KMS-11 (cell line): ENCODE measurements at regions not wholly inside any gene's neighbourhood (a gene's known extent, or its start where the extent isn't known, plus 50 kb on each side); places are given as distances from the start of the nearest gene placed in this dataset.

Source experiments
- H2AFZ ChIP-seq: fragments of 200-600 bp; sonication (generic); 2 replicates; pipeline ENCODE4 v1.6.1; 2016; ENCODE audit warnings: antibody characterized with exemption, mixed run types, low read depth
- H3K27ac ChIP-seq: fragments of 200-600 bp; sonication (generic); 2 replicates; pipeline ENCODE4 v1.6.1; 2016; ENCODE audit warnings: mild to moderate bottlenecking, mixed run types
- H3K27me3 ChIP-seq: fragments of 200-600 bp; sonication (generic); 2 replicates; pipeline ENCODE4 v1.6.1; 2017; ENCODE audit warnings: mild to moderate bottlenecking, low read depth, mixed run types, moderate library complexity; ENCODE audit not compliant: insufficient read depth
- H3K36me3 ChIP-seq: fragments of 200-600 bp; sonication (generic); 2 replicates; pipeline ENCODE4 v1.6.1; 2017; ENCODE audit warnings: mild to moderate bottlenecking, mixed run types; ENCODE audit not compliant: insufficient read depth
- H3K4me1 ChIP-seq: fragments of 200-600 bp; sonication (generic); 2 replicates; pipeline ENCODE4 v1.6.1; 2016; ENCODE audit warnings: mild to moderate bottlenecking, low read depth, mixed run types; ENCODE audit not compliant: poor library complexity, severe bottlenecking
- H3K4me2 ChIP-seq: fragments of 200-600 bp; sonication (generic); 2 replicates; pipeline ENCODE4 v1.7.0; 2016; ENCODE audit warnings: mild to moderate bottlenecking, mixed run types
- H3K4me3 ChIP-seq: fragments of 200-600 bp; sonication (generic); IDR thresholded peaks from 2 replicates; pipeline ENCODE4 v1.6.1; 2017; ENCODE audit warnings: low read depth, low read length, mixed read lengths; ENCODE audit not compliant: insufficient read depth
- H3K79me2 ChIP-seq: fragments of 200-600 bp; sonication (generic); 2 replicates; pipeline ENCODE4 v1.6.1; 2016; ENCODE audit warnings: low read depth, mixed run types; ENCODE audit not compliant: insufficient read depth
- H3K9ac ChIP-seq: fragments of 200-600 bp; sonication (generic); 2 replicates; pipeline ENCODE4 v1.6.1; 2016; ENCODE audit warnings: mild to moderate bottlenecking, mixed run types
- H4K20me1 ChIP-seq: fragments of 200-600 bp; sonication (generic); 2 replicates; pipeline ENCODE4 v1.6.1; 2016; ENCODE audit warnings: mild to moderate bottlenecking, mixed run types; ENCODE audit not compliant: insufficient read depth
- CTCF ChIP-seq: fragments of 200-600 bp; sonication (generic); conservative IDR thresholded peaks from 2 replicates; pipeline ENCODE4 v1.6.1; 2017; ENCODE audit warnings: low read depth, mild to moderate bottlenecking, antibody characterized with exemption, low read length, moderate library complexity, mixed read lengths

DNA sequence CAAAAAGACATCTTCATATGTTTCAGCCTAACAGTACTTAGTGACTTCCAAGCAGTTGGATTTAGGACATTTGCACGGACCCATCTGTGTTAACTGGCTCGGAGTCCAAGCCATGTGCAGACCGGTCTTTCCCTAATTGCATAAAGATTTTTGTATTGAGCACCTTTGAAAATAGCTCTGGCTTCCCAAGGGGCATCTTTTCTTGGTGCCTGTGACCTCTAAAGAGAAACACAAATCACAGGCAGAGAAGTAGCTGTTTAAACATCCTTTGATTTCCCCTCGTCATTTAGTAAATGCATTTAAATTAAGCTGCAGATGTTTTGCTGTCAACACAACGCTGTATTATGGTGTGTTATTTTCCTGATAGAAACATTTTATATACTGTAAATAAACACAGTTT lies 288.2 kb upstream of the SALL1 start:
- no peaks in the 10 kb centered on the region for H4K20me1 ChIP-seq
- H3K27me3 ChIP-seq: no peaks in the 10 kb centered on the region
- H3K4me3 ChIP-seq: no peak overlapping the region
- no peak overlapping the region for H2AFZ ChIP-seq
- no peaks in the 10 kb centered on the region for H3K4me1 ChIP-seq
- TF ChIP-seq CTCF: no peak
- H3K9ac ChIP-seq: no peak overlapping the region
- no peaks in the 10 kb centered on the region for H3K36me3 ChIP-seq
- no peaks in the 10 kb centered on the region for H3K79me2 ChIP-seq
- H3K27ac ChIP-seq: no peak overlapping the region
- no peak overlapping the region for H3K4me2 ChIP-seq

DNA sequence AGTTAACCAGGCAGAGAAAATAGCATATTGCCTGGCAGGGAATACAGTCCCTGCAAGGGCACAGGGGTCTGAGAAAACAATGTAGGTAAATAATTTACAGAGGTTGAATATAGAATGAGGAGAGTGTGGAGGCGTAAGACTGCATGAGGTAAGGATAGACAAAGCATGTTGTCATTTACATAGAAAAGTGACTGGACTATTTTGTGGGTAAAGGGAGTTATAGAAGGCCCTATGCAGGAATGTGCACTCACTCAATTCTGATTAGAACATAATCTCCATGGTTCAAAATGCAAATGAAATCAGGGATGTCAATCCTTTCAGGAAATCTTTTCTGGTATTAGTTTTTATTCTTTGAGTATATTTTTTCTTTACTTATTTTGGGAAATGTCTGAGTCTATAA lies 285.7 kb upstream of the SALL1 start:
- Histone ChIP-seq H2AFZ (no peak overlapping the region), H3K4me3 (no peak overlapping the region), H3K27ac (no peak overlapping the region), H3K36me3 (no peaks in the 10 kb centered on the region), H3K4me2 (no peak overlapping the region), H3K4me1 (no peaks in the 10 kb centered on the region), H3K27me3 (no peaks in the 10 kb centered on the region), H4K20me1 (no peaks in the 10 kb centered on the region), H3K9ac (no peak overlapping the region), H3K79me2 (no peaks in the 10 kb centered on the region)
- no peak for TF ChIP-seq CTCF

DNA sequence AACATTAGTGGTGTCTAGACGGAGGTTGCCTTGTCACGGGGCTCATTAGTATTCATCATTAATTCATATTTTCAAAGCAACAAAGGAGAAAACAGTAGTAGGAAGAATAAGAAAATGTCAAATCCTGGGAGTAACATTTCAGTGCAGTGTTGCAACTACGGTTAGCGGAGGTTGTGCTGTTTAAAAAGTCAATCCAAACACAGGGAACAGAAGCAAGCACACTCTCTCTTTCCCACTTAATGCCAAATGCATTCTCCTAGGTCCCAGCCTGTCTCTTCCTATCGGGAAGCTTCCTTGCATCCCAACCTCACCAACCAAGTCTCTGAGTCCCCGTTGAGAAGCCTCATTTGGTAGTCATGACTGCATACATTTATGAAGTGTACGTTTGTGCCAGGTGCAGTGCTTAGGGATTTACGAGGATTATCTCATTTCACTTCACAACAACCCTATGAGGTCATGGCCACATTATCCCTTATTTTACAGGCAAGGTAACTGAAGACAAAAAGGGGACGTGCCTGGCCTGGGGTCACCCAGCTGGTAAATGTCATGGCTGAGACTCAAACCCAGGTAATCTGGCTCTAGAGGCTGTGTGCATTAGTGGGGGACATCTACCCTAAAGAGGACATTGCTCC lies 283.6 kb upstream of the SALL1 start:
- no peaks in the 10 kb centered on the region for H3K27me3 ChIP-seq
- H3K4me2 ChIP-seq: no peak overlapping the region
- no peak overlapping the region for H3K27ac ChIP-seq
- H3K9ac ChIP-seq: no peak overlapping the region
- no peak for TF ChIP-seq CTCF
- H3K36me3 ChIP-seq: no peaks in the 10 kb centered on the region
- no peaks in the 10 kb centered on the region for H3K79me2 ChIP-seq
- H2AFZ ChIP-seq: no peak overlapping the region
- no peak overlapping the region for H3K4me3 ChIP-seq
- H3K4me1 ChIP-seq: no peaks in the 10 kb centered on the region
- H4K20me1 ChIP-seq: no peaks in the 10 kb centered on the region

- H3K79me2 ChIP-seq: no peaks in the 10 kb centered on the region
- H3K4me1 ChIP-seq: no peaks in the 10 kb centered on the region
- no peak overlapping the region for H3K4me3 ChIP-seq
- no peaks in the 10 kb centered on the region for H4K20me1 ChIP-seq
- no peaks in the 10 kb centered on the region for H3K36me3 ChIP-seq
- H3K27ac ChIP-seq: no peak overlapping the region
- no peak overlapping the region for H2AFZ ChIP-seq
- TF ChIP-seq CTCF: no peak
- no peak overlapping the region for H3K9ac ChIP-seq
- H3K4me2 ChIP-seq: no peak overlapping the region
- H3K27me3 ChIP-seq: no peaks in the 10 kb centered on the region
These were observed 282.5 kb upstream of the SALL1 start for GRCh38 chr16:51433599-51433998.
